Naive B cell (primary cell): ENCODE measurements at regions not wholly inside any gene's neighbourhood (a gene's known extent, or its start where the extent isn't known, plus 50 kb on each side); places are given as distances from the start of the nearest gene placed in this dataset.
"Not testable (repeated sequence)": the region's sequence is repeated elsewhere in the genome, so short reads cannot be mapped to it uniquely, and the experiment has no call there.

Experiments used
- ATAC-seq, 2 donors: fragments of 150-1000 bp; cut with Tn5 transposase; 2 replicates each; pipeline ENCODE4 v1.10.0; 2021; ENCODE audit warnings: low read depth in 2 of 2, mild to moderate bottlenecking in 2 of 2, moderate library complexity in 2 of 2
- DNase-seq: peaks from one replicate; pipeline ENCODE4 v3.0.0; 2022
- H3K27ac Mint-ChIP-seq, 6 donors: one replicate each; pipeline ENCODE4 v1.8.0; 2020 to 2022; ENCODE audit warnings: mild to moderate bottlenecking in 6 of 6, mixed read lengths in 6 of 6, moderate library complexity in 5 of 6, inconsistent platforms in 2 of 6
- H3K27me3 Mint-ChIP-seq, 3 donors: one replicate each; pipeline ENCODE4 v1.8.0; 2021 to 2022; ENCODE audit warnings: mixed read lengths in 3 of 3, mild to moderate bottlenecking in 1 of 3
- H3K36me3 Mint-ChIP-seq, 2 donors: one replicate each; pipeline ENCODE4 v1.8.0; 2020 to 2022; ENCODE audit warnings: mixed read lengths in 2 of 2, inconsistent platforms in 1 of 2, mild to moderate bottlenecking in 1 of 2
- H3K4me1 Mint-ChIP-seq, 3 donors: one replicate each; pipeline ENCODE4 v1.8.0; 2020 to 2022; ENCODE audit warnings: mixed read lengths in 3 of 3, inconsistent platforms in 1 of 3, mild to moderate bottlenecking in 1 of 3, moderate library complexity in 1 of 3
- H3K4me3 Mint-ChIP-seq, 8 donors: one replicate each; pipeline ENCODE4 v1.8.0; 2020 to 2022; ENCODE audit warnings: mild to moderate bottlenecking in 8 of 8, mixed read lengths in 8 of 8, moderate library complexity in 8 of 8, inconsistent platforms in 2 of 8
- H3K9me3 Mint-ChIP-seq, 7 donors: one replicate each; pipeline ENCODE4 v1.8.0; 2020 to 2022; ENCODE audit warnings: mixed read lengths in 7 of 7, mild to moderate bottlenecking in 5 of 7, inconsistent platforms in 2 of 7, moderate library complexity in 1 of 7

DNA sequence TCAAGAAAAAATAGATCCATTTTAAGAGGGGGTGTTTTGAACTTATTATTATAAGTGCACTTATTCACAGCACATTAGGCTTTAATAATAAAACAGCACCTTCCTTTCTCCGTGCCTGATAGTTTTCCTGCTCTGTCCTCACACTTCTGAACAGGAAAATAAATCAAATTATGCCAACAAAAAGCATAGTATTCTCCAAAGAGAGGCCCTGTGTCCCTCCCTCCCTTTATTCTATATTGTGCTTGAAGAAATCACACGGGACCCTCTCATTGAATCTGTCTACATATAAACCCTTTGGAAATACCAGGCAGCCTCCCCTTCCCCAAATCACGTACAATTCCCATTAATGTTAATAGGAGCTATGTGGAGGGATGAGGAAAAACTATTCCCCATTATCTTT is 462.9 kb upstream of the NRSN1 start:
- peaks cover 7 to 19% (median 12%) of the 10 kb centered on the region in 7 donors for H3K9me3 Mint-ChIP-seq
- no peak overlapping the region for H3K27ac Mint-ChIP-seq
- ATAC-seq: no peak
- no peaks in the 10 kb centered on the region for H3K4me1 Mint-ChIP-seq
- no peaks in the 10 kb centered on the region for H3K36me3 Mint-ChIP-seq
- no peak for DNase-seq
- H3K4me3 Mint-ChIP-seq: no peak overlapping the region
- H3K27me3 Mint-ChIP-seq: no peaks in the 10 kb centered on the region

DNA sequence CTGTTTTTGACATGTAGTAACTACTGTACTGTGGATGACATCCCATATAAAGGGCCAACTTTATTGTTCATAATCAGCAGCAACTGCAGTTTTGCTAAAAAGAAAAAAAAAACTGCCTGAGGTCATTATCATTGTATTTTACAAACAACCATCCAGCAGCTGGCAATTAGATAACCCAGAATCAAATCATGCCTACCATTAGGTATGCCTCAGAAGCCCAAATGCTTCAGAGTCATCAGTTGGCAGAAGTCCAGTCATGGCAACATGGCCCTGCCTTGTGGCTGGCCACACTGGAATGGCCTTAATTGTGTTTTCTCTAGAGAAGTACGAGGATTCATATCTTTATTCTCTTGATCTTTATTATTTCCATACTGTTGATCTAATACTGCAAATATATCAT is 462.4 kb upstream of the NRSN1 start:
- Mint-ChIP-seq H3K27me3 (no peaks in the 10 kb centered on the region), H3K4me1 (no peaks in the 10 kb centered on the region), H3K4me3 (no peak overlapping the region), H3K36me3 (no peaks in the 10 kb centered on the region), H3K27ac (no peak overlapping the region), H3K9me3 (peaks cover 7 to 21% (median 12%) of the 10 kb centered on the region in 7 donors)
- ATAC-seq (no peak), DNase-seq (no peak)

DNA sequence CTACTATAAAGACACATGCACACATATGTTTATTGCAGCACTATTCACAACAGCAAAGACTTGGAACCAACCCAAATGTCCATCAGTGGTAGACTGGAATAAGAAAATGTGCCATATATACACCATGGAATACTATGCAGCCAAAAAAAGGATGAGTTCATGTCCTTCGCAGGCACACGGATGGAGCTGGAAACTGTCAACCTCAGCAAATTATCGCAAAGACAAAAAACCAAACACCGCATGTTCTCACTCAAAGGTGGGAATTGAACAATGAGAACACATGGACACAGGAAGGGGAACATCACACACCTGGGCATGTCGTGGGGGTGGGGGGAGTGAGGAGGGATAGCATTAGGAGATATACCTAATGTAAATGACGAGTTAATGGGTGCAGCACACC is 460.1 kb upstream of the NRSN1 start:
- not testable (repeated sequence) for H3K27me3 Mint-ChIP-seq, H3K27ac Mint-ChIP-seq, DNase-seq, H3K36me3 Mint-ChIP-seq, H3K4me1 Mint-ChIP-seq, H3K4me3 Mint-ChIP-seq, ATAC-seq
- H3K9me3 Mint-ChIP-seq: peaks cover 9 to 35% (median 15%) of the 10 kb centered on the region in 7 donors

DNA sequence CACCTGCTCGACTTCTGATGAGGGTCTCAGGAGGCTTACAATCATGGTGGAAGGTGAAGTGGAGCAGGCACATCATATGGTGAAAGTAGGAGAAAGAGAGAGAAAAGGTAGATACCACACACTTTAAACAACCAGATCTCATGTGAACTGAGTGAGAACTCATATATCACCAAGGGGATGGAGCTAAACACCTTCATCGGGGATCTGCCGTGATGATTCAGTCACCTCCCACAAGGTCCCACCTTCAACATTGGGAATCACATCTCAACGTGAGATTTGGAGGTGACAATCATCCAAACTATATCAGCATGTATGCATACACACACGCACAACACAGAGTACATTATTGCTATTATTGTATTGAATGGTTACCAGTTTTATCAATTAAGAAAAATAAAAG is 453.3 kb upstream of the NRSN1 start:
- ATAC-seq (no peak), DNase-seq (no peak)
- no peak overlapping the region for H3K27ac Mint-ChIP-seq
- H3K36me3 Mint-ChIP-seq: peaks cover 6 to 7% of the 10 kb centered on the region in 2 donors
- peaks cover 19 to 67% (median 40%) of the 10 kb centered on the region in 7 donors for H3K9me3 Mint-ChIP-seq
- no peaks in the 10 kb centered on the region for H3K27me3 Mint-ChIP-seq
- H3K4me3 Mint-ChIP-seq: no peak overlapping the region
- H3K4me1 Mint-ChIP-seq: no peaks in the 10 kb centered on the region

DNA sequence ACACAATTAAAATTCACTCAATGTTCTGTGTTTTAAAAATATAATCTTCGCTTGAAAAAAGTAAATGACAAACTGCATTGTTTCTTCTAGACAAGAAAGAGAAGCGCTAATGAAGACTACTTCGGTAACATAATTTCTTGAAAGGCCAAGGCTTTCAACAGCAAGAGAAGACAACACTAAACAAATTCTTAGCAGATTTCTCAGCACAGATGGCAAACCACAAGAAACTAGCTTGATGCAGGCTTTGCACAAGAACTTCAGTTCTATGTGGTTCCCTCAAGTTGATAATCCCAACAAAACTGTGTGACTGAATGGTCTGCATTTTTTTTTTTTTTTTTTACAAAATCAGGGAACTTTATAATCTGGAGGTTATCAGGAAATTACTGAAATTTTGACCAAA is 447.4 kb upstream of the NRSN1 start:
- H3K4me1 Mint-ChIP-seq: no peaks in the 10 kb centered on the region
- ATAC-seq (no peak), DNase-seq (no peak)
- no peak overlapping the region for H3K27ac Mint-ChIP-seq
- no peaks in the 10 kb centered on the region for H3K27me3 Mint-ChIP-seq
- peaks cover 0 to 6% of the 10 kb centered on the region in 2 donors for H3K36me3 Mint-ChIP-seq
- H3K9me3 Mint-ChIP-seq: peaks cover 8 to 23% (median 14%) of the 10 kb centered on the region in 7 donors
- H3K4me3 Mint-ChIP-seq: no peak overlapping the region

DNA sequence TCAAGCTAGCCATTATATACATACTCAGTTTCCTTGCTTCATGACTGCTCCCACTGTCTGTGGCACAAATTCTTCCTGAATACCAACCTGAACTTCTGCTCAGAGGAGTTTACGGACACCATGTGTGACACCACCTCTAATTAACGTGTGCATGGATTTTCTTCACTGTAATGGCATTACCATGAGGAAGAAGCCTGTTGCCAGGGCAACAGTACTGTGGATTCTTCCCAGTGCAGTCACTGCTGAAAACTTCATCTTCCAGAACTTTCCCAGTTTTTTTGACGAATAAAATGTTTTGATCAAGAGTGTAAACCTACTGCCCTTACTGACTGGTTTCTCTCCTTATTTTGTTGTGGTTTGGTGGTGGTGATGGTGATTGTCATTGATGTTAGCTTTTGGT is 444.3 kb upstream of the NRSN1 start:
- no peaks in the 10 kb centered on the region for H3K4me1 Mint-ChIP-seq
- H3K4me3 Mint-ChIP-seq: no peak overlapping the region

DNA sequence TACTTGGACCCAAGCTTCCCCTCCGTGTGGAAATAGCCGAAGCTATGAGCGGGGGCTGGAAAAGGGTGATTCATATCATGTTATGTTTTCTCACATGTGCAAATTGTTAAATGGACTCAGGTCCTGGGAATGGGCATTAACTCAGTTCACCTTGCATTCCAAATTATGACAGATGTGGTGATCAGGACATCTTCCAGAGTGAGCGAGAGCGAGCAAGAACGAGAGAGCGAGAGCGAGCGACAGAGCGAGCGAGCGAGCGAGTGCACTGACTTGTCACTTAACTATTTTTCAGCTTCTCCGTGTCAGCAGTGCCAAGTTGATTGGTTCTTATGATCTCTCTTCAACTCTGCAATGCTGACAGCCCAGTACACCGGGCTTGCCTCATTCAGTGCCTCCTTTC is 437.4 kb upstream of the NRSN1 start:
- peaks cover 0 to 4% (median 2%) of the 10 kb centered on the region in 7 donors for H3K9me3 Mint-ChIP-seq
- no peak for ATAC-seq
- H3K4me3 Mint-ChIP-seq: no peak overlapping the region

More for the DNA sequence above, 444.3 kb upstream of the NRSN1 start:
- H3K27me3 Mint-ChIP-seq: no peaks in the 10 kb centered on the region
- DNase-seq (no peak), ATAC-seq (no peak)
- no peaks in the 10 kb centered on the region for H3K36me3 Mint-ChIP-seq
- no peak overlapping the region for H3K27ac Mint-ChIP-seq
- H3K9me3 Mint-ChIP-seq: peaks cover 0 to 10% (median 0%) of the 10 kb centered on the region in 7 donors

DNA sequence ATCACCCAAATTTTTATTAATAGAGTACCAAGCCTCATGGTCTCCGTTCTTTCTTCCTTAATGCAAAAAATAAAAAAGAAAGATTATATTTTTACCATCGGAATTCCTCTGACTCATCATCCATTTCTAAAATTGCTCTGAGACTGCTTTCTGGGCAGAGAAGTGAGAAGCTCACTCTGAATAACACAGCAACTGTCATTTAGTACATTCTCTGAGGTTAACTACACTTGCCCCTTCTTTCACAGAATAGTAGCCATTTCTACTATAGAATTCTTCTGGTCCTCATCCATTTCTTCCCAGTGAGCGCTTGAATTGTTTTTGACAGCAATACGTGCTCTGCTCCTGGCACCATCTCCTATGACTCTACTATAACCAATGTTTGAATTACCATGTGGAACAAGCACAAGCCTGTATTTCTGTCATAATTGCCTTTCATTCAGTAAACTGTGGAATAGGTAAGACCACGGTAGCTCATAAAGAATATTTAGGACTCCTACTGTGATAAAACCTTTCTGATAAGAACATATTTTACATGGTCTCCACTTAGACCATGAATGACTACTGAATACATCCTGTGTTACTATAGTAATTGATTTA is 435.5 kb upstream of the NRSN1 start:
- ATAC-seq (no peak), DNase-seq (no peak)
- Mint-ChIP-seq H3K27ac (no peak overlapping the region), H3K9me3 (peaks cover 0 to 4% (median 0%) of the 10 kb centered on the region in 7 donors), H3K4me1 (no peaks in the 10 kb centered on the region), H3K4me3 (no peak overlapping the region), H3K27me3 (no peaks in the 10 kb centered on the region), H3K36me3 (no peaks in the 10 kb centered on the region)

More for the DNA sequence above, 437.4 kb upstream of the NRSN1 start:
- Mint-ChIP-seq H3K27me3 (no peaks in the 10 kb centered on the region), H3K36me3 (no peaks in the 10 kb centered on the region), H3K4me1 (no peaks in the 10 kb centered on the region), H3K27ac (no peak overlapping the region)
- no peak for DNase-seq

DNA sequence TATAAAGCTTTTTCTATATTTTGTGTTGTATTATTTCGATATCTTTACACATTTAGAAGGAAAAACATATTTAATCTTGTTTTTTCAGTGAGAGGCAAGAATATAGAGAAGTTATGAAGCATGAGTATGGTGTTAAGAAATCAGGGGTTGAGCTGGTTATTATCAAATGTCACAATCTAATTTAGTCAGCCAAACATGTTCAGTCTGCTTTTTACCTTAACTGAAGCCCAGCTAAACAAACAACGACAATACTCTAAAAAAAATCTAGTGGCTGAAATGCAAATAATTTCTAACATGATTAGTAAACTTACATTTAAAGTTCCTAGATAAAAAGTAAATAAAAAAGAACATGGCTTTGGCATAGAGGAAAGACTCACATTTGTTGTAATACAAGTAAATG is 433.8 kb upstream of the NRSN1 start:
- Mint-ChIP-seq H3K9me3 (peaks cover 0 to 4% (median 0%) of the 10 kb centered on the region in 7 donors), H3K36me3 (no peaks in the 10 kb centered on the region), H3K27me3 (no peaks in the 10 kb centered on the region), H3K4me1 (no peaks in the 10 kb centered on the region), H3K4me3 (no peak overlapping the region), H3K27ac (no peak overlapping the region)
- DNase-seq (no peak), ATAC-seq (no peak)

DNA sequence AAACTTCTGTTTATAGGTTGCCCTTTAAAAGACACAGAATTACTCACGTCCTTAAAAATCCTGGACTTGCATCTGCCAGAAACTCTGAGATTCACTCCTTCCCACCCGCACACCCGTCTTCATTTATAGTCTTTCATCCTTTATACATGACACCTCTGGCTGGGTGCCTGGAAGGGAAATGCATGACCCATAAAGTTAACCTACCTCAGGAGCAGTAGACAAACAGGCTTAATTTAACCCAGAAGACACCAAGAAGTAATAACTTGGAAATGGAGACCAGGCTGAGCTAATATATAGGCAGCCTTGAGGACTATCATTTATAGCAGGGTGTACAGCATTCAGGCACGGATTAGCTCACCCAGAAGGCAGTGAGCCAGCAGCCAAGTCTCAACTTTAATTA is 429.0 kb upstream of the NRSN1 start:
- Mint-ChIP-seq H3K27ac (no peak overlapping the region), H3K27me3 (no peaks in the 10 kb centered on the region), H3K36me3 (no peaks in the 10 kb centered on the region), H3K4me1 (no peaks in the 10 kb centered on the region), H3K4me3 (no peak overlapping the region), H3K9me3 (peaks cover 0 to 9% (median 6%) of the 10 kb centered on the region in 7 donors)
- no peak for DNase-seq
- ATAC-seq: no peak

DNA sequence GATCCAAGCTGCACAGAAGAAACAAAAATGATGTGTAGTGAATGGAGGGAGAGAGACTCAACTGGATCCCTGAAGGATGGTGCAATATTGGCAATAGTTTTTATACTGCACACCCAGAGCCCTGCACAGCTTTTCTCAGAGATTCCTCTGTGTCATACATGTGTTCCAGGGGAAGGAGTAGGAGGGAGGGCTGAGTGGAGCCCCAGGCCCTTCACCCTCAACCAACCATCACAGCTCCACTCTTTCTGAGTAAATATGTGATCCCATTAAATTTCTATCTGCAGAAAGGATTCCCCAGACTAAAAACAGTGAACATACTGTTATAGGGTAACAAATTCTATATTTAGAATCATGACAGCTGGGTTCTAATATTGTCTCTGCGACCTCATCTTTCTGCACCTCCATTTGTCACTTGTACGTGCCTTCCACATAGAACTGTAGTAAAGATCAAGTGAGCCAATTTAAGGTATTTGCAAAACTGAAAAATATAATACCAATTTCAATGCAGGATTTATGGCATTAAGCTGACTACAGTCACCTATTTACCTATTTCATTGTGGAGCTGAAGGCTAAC is 421.4 kb upstream of the NRSN1 start:
- no peak for ATAC-seq

DNA sequence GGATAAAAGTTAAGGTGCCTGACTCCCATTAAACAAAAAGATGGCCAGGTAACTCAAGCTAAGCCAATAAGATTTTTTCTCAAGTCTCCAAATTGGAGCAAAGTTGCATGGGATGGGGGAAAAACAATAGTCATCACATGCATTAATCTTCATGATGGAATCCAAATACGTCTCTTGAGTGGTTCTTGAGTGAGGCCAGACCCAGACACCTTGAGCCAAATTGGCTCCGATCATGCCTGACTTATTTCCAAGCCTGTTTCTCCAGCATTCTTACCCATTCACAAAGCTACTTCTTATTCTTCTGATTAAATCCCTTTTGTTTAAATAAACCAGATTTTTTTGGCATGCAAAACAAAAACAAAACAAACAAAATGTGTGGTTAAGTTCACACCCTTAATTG is 420.3 kb upstream of the NRSN1 start:
- no peaks in the 10 kb centered on the region for H3K36me3 Mint-ChIP-seq
- DNase-seq (no peak), ATAC-seq (no peak)
- H3K27ac Mint-ChIP-seq: no peak overlapping the region
- peaks cover 0 to 18% (median 4%) of the 10 kb centered on the region in 7 donors for H3K9me3 Mint-ChIP-seq
- H3K27me3 Mint-ChIP-seq: no peaks in the 10 kb centered on the region
- no peak overlapping the region for H3K4me3 Mint-ChIP-seq
- H3K4me1 Mint-ChIP-seq: no peaks in the 10 kb centered on the region

More for the DNA sequence above, 421.4 kb upstream of the NRSN1 start:
- Mint-ChIP-seq H3K27me3 (no peaks in the 10 kb centered on the region), H3K4me1 (no peaks in the 10 kb centered on the region), H3K4me3 (no peak overlapping the region), H3K36me3 (no peaks in the 10 kb centered on the region), H3K9me3 (peaks cover 3 to 16% (median 5%) of the 10 kb centered on the region in 7 donors), H3K27ac (no peak overlapping the region)
- DNase-seq: no peak

DNA sequence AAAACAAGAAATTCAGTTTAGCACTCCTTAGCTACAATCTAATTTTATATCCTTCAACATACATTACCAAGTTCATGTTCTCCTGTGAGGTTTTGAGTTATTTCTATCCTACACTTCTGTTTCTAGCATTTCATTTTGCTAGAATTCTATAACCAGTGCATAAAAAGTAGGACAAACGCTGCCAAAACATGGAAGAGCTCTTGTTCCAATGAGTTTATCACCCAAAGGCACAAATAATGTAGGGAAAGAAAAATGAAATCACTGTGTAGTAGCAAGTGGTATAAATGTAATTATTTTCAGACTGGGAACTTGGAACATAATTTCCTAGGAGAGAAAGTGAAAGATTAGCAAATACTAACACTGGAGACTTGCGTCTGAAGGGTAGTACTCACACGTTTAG is 413.3 kb upstream of the NRSN1 start:
- DNase-seq (no peak), ATAC-seq (no peak)
- H3K9me3 Mint-ChIP-seq: peaks cover 0 to 16% (median 1%) of the 10 kb centered on the region in 7 donors
- H3K27ac Mint-ChIP-seq: no peak overlapping the region
- no peak overlapping the region for H3K4me3 Mint-ChIP-seq
- H3K4me1 Mint-ChIP-seq: no peaks in the 10 kb centered on the region
- H3K36me3 Mint-ChIP-seq: no peaks in the 10 kb centered on the region
- H3K27me3 Mint-ChIP-seq: no peaks in the 10 kb centered on the region

DNA sequence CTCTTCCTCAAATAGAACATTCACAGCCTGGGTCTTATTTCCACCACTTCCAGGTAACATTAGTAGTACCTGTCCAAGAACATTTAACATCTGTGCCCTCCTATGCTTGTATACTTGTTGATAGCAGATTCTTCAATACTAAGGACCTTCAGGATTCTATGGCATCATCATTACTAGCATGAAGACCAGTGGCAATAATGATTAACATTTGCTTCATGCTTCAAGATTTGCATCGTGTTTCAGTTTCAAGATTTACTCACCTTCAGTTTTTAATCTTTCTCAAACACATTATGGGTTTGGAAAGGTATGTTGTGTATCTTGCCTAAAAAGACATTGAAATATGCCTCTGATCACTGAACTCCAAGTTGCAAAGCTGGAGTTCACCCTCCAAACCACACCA is 412.8 kb upstream of the NRSN1 start:
- H3K4me1 Mint-ChIP-seq: no peaks in the 10 kb centered on the region
- DNase-seq (no peak), ATAC-seq (no peak)
- H3K4me3 Mint-ChIP-seq: no peak overlapping the region
- no peaks in the 10 kb centered on the region for H3K36me3 Mint-ChIP-seq
- H3K9me3 Mint-ChIP-seq: peaks cover 0 to 14% (median 1%) of the 10 kb centered on the region in 7 donors
- H3K27ac Mint-ChIP-seq: no peak overlapping the region
- no peaks in the 10 kb centered on the region for H3K27me3 Mint-ChIP-seq
